SH-SY5Y (cell line): ENCODE measurements at regions not wholly inside any gene's neighbourhood (a gene's known extent, or its start where the extent isn't known, plus 50 kb on each side); places are given as distances from the start of the nearest gene placed in this dataset.

ENCODE experiments used
- GATA2 ChIP-seq: IDR thresholded peaks from 2 replicates; pipeline ENCODE4 v1.6.1; 2011; ENCODE audit warnings: mild to moderate bottlenecking, low read depth, low read length
- GATA3 ChIP-seq: IDR thresholded peaks from 2 replicates; pipeline ENCODE4 v1.6.1; 2011; ENCODE audit warnings: low read depth, mild to moderate bottlenecking, low read length, moderate library complexity

DNA sequence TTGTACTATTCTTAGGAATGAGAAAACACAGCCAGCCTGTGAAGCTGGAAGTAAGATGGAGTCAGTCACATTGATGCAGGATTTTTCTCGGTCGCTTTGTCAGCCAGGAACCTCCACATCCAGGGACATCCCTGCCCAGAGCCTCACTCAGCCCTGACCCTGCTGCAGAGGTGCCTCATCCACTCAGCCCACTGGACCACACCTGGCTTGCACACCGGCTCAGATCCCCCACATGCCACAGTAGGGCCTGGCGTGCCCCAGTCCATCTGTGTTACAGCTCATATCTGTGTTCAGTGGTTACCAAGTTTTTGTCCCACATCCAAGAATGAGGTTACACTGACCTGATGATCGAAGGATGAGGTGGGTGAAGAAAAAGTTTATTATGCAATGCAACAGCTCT, 1315.4 kb downstream of the SLITRK1 start:
- TF ChIP-seq GATA3, result no peak
- TF ChIP-seq GATA2, result no peak
